CD4-positive, alpha-beta T cell treated with Interleukin-1 beta for 1 hour (primary cell): ENCODE measurements at regions not wholly inside any gene's neighbourhood (a gene's known extent, or its start where the extent isn't known, plus 50 kb on each side); places are given as distances from the start of the nearest gene placed in this dataset.

Source experiments
- DNase-seq, 2 donors: peaks; one replicate each; pipeline ENCODE4 v3.0.0-alpha.2; 2020 to 2022

DNA sequence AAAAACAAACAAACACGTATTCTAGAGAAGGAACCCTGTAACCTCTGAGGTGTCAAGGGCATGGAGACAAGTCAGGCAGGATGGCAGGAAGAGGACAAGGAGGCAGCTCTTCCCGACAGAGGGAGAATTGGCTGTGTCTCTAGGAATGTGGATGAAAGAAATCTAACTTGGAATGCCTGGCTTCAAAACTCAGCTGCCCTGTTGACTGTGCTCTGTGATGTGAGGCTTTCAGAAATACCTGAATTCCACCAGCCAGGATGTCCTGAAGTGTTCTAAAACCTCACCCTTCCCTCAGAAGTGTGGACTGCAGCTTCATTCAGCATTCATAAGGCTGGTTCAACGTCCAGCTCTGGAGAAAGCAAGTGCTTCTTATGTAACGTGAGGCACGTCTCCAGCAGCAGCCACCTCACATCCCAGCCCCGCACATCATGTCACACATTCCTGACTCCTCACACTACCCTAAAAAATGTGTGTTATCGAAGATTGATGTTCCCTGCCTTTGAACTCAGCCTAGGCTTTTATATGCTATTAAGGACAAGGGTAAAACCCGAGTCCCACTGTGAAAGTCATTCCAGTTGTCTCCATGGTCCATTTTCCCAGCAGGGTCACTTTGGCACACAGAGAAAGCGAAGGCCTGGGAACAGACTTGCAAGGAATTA, 398.9 kb downstream of the ETS1 start:
- DNase-seq = no peak

DNA sequence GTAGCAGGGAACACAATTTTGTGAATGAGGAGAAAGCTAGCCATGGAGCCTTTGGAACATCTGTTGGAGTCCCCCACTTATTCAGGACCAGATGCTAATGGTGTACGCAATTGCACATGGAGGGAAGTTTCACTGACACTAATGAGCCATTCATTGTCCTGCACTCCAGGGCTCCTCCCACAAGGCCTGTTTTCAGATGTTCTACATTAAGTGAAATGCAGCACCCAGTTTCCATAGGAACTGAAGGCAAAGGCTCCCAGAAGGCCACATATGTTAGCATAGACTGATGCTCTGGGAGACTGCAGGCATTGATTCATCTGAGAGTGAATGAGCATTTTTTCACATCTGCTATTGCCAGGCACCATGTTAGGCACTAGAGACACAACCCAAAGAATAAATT, 399.5 kb downstream of the ETS1 start:
- no peak for DNase-seq

DNA sequence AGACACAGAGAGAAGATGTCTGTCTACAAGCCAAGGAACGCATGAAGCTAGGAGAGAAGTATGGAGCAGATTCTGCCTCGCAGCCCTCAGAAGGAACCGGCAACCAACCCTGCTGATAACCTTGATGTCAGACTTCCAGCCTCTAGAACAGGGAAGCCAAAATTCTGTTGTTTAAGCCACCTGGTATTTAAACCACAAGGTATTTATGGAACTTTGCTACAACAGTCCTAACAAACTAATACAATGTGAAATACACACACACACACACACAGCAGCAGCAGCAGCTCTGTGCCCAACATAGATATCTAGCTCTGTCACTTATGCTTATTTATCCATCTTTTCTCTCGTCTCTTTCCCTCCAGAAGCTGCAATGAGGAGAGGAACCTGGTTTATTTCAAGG, 400.0 kb downstream of the ETS1 start:
- no peak for DNase-seq

DNA sequence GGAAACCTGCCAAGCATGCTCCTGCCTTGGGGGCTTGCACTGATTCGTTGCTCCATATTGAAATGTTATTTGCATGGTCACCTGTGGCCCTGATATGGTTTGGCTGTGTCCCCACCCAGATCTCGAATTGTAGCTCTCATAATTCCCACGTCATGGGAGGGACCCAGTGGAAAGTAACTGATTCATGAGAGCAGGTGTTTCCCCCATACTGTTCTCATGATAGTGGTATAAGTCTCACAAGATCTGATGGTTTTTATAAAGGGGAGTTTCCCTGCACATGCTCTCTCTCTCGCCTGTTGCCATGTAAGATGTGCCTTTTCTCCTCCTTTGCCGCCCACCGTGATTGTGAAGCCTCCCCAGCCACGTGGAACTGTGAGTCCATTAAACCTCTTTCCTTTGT, 402.4 kb downstream of the ETS1 start:
- no peak for DNase-seq

DNA sequence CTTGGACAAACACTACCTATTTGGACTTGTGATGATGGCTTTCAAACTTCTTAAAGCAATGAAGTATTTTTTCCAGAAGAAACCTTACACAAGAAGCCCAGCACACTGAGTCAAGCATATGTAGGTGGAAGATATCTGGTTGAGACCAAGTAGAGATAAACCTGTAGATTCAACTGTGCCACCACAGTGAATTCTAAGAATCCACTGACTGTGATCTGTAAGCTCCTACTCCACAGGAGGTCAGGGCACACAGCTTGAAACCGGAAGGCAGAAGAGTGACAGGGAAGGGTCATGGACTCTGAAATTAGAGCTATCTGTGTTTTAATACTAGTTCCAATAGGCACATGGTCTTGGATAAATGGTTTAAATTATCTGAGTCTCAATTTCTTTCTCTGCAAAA, 404.5 kb downstream of the ETS1 start:
- no peak for DNase-seq

DNA sequence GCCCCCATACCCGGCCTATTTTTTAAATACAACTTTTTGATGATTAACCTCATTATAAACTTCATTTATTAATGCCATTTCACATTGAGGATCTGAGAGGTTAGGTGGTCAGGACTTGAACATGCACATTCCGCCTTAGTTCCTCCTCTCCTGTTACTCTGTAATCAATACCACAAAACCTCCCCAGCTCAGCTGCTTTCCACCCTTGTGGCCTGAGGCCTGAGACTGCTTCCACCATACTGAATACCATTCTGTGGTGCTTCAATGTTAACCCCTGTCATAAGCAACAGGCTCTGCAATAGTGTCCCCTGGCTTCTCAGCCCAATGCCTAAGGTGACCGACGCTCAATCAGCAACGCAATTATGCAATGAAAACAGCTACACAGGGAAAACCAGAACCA, 405.4 kb downstream of the ETS1 start:
- no peak for DNase-seq

DNA sequence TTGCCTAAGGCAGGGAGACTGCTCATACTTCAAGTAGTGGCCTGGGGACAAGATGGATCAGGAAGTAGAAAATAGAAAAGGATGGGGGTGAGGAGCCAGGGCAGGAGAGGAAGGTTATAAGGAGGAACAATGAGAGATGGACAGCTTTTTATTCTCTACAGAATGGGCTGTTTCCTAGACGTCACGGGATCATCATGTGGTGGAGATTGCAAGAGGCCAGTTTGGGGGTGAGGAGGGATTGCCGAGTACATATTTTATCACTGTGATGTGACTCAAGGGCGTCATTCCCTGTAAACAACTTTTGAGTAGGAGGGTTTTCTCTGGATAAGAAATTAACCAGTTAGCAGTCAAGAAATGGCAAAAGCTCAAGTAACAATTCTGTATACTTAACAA, 406.3 kb downstream of the ETS1 start:
- DNase-seq = no peak

DNA sequence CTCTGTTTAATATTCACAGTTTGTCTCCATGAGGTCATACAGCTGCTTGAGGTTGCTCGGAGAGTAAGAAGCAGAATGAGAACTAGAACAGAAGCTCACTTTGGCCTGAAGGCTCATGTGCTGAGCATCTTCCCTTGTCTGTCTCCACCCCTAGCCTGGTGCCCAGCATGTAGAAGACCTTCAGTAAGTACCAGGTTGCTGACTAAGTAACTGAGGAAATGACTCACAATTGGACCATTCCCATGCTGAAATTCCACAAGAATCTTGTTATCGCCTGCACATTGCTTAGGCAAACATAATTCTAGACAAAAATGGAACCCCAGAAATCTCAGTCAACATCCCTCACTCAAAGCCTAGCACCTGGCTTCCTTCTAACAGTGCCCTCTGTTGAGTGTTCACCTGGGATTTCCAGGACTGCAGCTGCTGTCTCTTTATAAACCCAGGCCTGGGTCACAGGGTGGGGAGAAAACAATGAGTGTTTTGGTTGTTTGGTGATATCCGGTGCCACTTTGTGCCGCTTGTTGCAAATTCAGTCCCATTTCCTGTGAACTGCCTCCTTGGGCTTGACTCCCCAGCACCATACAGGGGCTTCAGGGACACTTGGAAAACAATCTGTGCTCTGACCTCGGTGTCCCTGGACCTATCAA, 406.8 kb downstream of the ETS1 start:
- DNase-seq = no peak

DNA sequence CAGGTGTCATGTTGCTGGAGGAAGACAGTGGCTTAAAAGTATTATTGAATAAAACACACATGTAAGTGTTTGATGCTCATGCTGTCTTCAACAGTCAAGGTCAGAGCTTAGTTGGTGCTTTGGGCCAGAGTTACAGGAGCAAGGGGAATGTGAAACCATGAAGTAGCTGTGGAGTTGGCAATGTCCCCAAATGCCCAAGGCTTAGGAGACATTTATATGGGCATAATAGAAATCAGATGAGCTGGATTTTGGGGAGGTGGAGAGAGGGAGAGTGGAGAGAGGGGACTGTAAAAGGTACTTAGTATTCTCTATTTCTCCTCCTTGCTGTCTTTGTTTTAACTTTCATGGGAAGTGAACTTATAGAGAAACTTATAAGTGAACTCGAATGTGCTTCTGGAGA, 407.8 kb downstream of the ETS1 start:
- DNase-seq = no peak

DNA sequence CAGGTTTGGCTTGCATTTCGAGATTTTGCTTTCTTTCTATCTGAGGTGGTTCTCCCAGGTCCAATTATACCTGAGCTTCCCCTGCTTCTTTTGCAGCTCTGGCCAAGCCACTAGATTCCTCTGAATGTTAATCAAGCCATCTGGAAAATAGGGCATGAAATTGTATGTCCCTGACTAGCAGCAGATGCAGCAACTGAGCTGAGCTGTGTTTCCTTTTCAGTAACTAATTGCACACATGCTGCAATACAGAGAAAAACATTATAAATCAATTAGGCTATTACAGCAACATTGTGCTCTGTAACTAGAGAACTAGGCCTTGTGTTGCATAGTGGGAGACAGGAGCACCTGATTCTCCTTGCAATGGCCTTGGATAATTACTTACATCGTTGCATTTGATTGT, 408.3 kb downstream of the ETS1 start:
- DNase-seq = no peak

DNA sequence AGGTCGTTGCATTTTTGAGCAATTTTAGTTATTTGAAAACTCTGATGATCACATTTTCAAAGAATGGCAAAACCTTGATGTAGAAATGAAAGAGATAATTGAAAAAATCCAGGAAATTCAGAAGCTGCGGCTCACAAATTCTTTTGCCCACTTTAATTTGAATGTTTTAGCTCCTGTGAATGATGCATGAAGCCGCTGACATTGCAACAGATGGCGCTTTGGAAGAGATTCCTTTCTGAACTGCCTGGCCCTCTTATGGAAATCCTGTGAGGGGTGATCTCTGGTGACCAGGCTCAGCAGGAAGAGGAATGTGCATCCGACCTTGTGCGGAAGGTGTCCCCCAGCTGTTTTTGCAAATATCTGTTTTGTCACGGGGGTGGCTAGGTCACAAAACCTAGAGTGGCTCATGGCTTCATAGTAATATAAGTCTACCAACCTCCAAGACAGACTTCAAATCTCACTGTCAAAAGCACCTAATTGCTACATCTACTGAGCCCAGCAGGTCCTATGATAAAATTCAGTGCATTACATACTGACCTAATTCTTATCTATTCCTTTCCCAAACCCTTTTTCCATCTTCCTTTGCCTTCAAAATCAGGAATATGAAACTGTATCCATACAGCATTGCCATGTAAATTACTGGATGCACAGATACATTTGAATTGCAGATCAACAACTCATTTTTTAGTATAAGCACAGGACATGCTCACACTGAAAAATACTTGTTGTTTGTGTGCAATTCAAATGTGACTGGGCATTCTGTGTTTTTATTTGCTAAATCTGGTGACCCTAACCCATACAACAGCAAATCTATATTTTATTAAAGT, 412.7 kb downstream of the ETS1 start:
- no peak for DNase-seq

DNA sequence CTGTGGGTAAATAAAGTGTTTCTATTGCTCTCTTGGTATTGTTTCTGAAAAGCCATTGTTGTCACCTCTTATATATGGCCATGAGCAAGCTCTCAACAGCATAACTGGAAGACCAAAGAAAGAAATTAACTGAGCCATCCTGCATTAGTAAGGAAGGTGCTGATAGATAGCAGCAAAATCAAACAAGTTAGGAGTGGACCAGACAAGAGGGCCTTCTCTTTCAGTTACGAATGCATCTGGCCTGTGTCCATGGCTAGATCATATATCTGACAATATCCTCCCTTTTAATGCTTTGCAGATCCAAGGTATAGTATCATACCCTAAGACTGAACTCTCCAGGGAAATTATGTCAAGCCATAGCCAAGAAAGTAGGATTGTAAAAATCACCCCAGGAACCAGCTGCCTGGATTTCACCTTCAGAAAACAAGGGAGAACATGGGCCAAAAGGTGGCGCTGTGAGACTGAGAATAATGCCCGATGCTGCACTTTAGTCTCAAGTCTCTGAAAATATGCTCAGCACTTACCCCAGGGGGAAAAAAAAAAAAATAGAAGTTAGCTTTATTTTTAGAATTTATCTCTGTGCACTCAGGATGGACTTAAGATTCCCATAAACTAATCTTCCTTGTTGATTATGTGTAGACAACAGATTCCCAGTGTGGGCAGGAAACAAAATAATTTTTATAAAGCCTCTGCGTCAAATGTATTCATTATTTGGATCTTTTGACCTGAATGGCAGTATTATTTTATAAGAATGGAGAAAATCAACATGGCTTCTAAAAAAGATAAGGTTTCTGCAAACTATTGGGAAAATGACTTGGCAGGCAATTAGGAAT, 415.1 kb downstream of the ETS1 start:
- peak; percentile 78 to 82 for DNase-seq

DNA sequence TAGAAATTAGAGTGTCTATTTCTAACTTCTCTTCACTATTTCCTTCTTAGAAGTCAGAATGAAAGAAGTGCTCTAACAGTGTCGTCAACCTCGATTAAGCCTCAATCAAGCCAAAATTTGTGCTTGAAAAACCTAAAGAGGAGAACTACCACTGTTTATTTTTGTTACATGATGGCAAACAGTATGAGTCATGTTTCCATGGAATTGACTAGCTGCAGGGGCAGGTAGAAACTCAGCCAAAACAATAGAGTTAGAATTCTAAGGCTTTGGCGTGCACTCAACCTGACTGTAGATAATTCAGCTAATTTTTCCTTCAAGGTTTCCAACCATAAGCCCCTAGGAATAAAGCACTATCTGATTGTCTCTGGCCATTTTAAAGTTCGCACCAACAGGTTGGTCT, 415.9 kb downstream of the ETS1 start:
- DNase-seq = no peak

DNA sequence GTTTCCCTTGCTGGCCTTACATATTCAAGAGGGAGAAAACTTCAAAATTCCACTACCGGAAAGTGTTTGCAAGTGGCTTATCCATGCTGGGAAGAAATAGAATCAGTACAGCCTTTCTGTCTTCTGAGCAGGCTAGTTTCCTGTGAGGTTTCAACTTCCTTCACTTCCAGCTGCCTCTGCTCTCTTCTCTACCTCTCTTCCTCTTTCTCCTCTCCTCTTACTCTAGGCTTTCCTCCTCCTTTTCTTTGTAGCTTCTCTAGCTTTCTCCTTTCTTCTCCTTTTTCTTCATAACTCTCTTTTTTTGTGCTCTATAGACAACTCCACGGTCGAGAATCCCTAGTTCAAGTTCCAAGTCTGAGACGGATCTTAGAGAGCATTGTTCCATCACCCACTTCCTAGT, 421.8 kb downstream of the ETS1 start:
- no peak for DNase-seq

DNA sequence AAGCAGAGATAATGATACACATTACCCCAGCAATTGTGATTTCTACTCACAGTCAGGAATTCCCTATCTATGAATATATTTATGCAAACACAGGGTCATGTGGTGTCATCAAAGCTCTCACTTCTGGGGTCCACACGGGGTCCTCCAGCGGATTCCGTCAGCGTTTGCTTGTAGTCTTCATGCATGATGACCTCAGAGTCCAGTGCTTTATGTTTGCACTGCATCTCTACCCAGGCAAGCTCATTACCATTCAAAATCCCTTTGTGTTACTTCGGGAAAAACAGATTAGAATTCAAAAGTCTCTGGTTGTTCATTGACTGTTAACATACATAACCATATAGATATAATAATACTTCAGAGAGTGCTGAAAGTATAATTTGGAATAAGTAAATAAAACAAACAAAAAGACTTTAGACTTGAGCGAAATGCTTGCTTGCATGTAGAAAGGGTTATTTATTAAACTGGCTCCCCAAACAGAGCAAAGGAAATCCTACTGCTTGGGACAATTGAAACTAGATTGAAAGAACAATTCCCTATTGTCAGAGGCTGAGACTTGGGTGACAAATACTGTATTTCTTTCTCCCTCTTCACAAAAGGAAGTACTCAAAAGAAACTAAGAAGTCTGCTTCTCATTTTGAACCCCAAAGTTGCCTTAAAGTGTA, 423.1 kb downstream of the ETS1 start:
- no peak for DNase-seq

DNA sequence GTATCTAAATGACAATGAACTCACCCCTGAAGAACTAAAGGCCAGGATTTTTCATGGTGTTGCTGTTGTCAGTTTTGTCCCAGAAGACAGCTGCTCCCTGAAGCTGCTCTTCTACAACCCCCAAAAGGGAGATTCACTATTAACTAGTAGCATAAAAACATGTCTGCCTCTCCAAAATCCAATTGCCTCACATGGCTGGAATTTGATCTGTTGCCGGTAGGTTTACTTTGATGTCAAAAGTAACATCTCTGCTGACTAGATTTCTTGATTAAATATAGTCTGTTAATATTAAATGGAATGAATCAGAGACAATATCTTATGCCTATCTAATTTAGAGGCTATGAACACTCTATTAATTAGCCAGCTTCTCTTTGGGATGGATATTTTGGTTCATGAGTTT, 425.4 kb downstream of the ETS1 start:
- DNase-seq = no peak

DNA sequence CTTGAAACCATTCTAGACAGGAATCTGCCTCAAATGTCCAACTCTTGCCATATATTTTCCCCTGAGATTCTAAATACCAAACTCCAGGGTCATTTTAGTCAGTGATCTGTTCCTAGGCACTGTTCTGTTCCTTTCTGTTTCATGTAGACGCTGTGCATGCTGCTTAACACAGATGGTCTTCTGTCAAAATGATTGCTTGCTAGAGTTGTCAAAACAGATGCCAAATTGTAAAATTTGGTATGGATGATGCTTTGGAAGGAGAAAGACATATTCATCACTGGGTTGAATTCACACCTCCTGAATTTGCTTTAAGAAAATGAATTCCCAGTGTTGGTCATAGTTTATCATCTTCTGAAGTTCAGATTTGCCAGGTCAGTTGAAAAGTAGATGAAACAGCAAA, 425.9 kb downstream of the ETS1 start:
- DNase-seq = no peak

DNA sequence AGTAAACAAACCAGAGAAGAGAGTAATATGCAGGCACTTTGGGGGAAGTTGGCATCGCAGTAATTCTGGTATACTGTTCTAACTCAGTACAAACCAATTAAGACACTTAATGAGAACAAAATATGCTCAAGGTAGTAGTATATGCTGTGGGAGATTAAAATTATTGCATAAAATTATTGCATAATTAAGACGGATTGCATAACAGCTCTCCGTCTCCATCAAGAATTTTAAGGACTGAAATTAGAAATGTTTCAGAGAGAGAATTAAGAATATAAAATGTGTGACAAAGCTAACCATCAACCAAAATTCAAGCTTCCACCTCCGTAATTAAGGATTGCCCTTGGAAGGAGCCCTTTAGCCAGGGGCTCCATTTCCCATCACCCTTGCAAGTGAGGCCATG, 428.5 kb downstream of the ETS1 start:
- no peak for DNase-seq

DNA sequence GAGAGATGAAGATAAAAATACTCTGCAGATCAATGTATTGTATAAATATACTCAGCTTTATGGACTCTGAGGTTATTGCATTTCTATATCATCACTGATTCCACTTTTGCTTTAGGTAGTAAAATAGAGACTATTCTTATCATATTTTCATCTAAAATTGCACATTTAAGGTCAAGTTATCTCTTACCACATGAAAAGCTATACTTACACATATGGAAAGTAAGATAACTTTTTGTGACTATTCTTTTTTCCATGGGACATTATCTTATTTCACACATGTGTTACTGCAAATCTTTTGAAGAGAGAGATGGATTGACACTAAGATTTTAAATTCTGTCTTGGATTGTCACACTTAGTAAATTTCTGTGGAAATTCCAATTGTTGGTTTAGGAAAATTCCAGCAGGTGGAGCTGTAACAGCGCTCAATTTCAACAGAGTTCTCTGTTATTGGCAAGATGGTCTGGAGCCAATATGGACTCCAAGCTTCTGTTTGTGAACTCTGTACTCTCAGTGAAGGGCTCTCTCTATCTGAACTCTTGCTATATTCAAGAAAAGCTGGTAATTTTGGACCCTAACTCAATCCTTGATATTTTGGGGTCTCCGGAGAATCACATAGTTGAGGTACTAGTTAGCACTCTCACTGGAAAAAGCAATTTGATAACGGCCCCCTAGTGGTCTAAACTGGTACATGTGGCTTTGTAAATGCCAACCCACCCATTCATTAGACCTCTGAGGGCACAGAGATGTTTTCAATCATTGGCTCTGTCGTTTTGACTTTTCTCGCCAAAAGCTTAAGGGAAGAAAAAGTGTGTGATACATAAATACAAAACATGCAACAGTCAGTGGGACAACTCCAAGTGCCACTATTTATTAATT, 429.7 kb downstream of the ETS1 start:
- peak; percentile 55 to 75 for DNase-seq

DNA sequence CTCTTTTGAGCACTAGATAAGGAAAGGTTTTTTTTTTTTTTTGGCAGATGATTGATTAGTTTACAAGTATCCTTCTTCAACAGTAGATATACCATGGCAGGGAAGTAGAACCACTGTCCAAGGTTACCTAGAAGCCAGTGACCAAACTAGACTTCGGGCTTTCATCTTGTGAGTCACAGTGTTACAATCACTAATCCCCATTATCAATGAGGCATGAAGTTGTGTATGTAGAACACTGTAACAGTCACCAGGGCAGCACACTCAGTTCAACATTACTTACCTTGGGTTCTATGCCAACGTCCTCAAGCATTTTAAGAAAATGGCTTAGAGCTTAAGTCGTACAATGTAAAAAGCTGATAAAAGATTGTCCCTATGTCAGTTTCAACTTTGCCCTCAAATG, 430.9 kb downstream of the ETS1 start:
- DNase-seq = no peak

DNA sequence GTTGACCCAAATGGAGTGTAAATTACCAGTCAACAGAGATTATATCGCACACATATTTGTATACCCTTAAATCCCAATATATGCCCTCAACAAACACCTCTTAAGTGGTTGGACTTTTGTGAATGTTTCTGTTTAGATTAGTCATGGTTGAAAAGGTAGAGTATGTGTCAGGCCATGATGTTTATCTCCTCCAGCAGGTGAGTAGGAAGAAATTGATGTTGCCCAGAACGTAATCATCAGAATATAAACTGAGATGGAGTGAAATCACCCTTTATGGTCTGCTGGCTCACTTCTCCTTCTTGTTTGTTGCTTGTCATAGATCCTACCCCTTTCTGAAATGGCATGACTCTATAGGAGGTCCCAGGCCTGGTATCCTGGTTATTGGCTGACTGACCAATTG, 431.8 kb downstream of the ETS1 start:
- no peak for DNase-seq

DNA sequence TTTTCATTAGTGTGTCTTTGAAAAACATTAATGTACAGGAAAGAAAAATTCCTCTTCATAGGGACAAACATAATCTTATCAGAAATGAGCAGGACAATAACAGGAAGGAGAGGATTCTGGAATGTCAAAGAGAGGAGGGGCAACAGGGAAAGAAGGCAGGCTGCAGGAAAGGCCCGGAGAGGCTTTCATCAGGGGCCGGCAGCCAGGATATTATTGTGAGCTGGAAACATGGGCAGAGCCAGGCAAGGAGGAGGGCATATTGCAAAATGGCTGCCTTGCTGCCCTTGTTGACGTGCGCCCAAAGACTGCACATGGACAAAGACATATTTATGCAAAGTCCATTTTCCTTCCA, 433.7 kb downstream of the ETS1 start:
- no peak for DNase-seq
